Activated naive CD8-positive, alpha-beta T cell treated with anti-CD3 and anti-CD28 coated beads for 36 hours (primary cell): ENCODE measurements at regions not wholly inside any gene's neighbourhood (a gene's known extent, or its start where the extent isn't known, plus 50 kb on each side); places are given as distances from the start of the nearest gene placed in this dataset.
"Not testable (repeated sequence)": the region's sequence is repeated elsewhere in the genome, so short reads cannot be mapped to it uniquely, and the experiment has no call there.

Experiments
- DNase-seq: peaks from one replicate; pipeline ENCODE4 v3.0.0; 2021
- H3K27ac Mint-ChIP-seq: one replicate; pipeline ENCODE4 v1.8.0; 2022; ENCODE audit warnings: mild to moderate bottlenecking, moderate library complexity, mixed read lengths
- H3K27me3 Mint-ChIP-seq: one replicate; pipeline ENCODE4 v1.8.0; 2022; ENCODE audit warnings: mild to moderate bottlenecking, mixed read lengths
- H3K36me3 Mint-ChIP-seq: one replicate; pipeline ENCODE4 v1.8.0; 2021; ENCODE audit warnings: mild to moderate bottlenecking, mixed read lengths
- H3K4me1 Mint-ChIP-seq: one replicate; pipeline ENCODE4 v1.8.0; 2021; ENCODE audit warnings: mixed read lengths
- H3K4me3 Mint-ChIP-seq: one replicate; pipeline ENCODE4 v1.8.0; 2022; ENCODE audit warnings: mild to moderate bottlenecking, moderate library complexity, mixed read lengths
- H3K9me3 Mint-ChIP-seq: one replicate; pipeline ENCODE4 v1.8.0; 2022; ENCODE audit warnings: mixed read lengths

GRCh38 chr3:26091096-26091495, 301.2 kb downstream of the OXSM start:
- no peaks in the 10 kb centered on the region for H3K36me3 Mint-ChIP-seq
- no peak for DNase-seq
- peaks cover 20% of the 10 kb centered on the region for H3K9me3 Mint-ChIP-seq
- no peaks in the 10 kb centered on the region for H3K4me1 Mint-ChIP-seq
- H3K4me3 Mint-ChIP-seq: no peak overlapping the region
- H3K27me3 Mint-ChIP-seq: no peaks in the 10 kb centered on the region
- H3K27ac Mint-ChIP-seq: no peak overlapping the region

- no peak overlapping the region for H3K27ac Mint-ChIP-seq
- H3K27me3 Mint-ChIP-seq: no peaks in the 10 kb centered on the region
- no peak for DNase-seq
- H3K9me3 Mint-ChIP-seq: peaks cover 20% of the 10 kb centered on the region
- no peaks in the 10 kb centered on the region for H3K36me3 Mint-ChIP-seq
- no peak overlapping the region for H3K4me3 Mint-ChIP-seq
- no peaks in the 10 kb centered on the region for H3K4me1 Mint-ChIP-seq
These were observed 301.7 kb downstream of the OXSM start for GRCh38 chr3:26091626-26092025.

GRCh38 chr3:26097111-26097510, 307.2 kb downstream of the OXSM start:
- H3K27me3 Mint-ChIP-seq, H3K36me3 Mint-ChIP-seq, H3K4me1 Mint-ChIP-seq, H3K4me3 Mint-ChIP-seq, DNase-seq, H3K27ac Mint-ChIP-seq: not testable (repeated sequence)
- peaks cover 21% of the 10 kb centered on the region for H3K9me3 Mint-ChIP-seq

GRCh38 chr3:26099692-26100091, 309.8 kb downstream of the OXSM start:
- Mint-ChIP-seq H3K36me3 (no peaks in the 10 kb centered on the region), H3K9me3 (peaks cover 17% of the 10 kb centered on the region), H3K4me3 (no peak overlapping the region), H3K4me1 (no peaks in the 10 kb centered on the region), H3K27ac (no peak overlapping the region), H3K27me3 (no peaks in the 10 kb centered on the region)
- no peak for DNase-seq

- H3K36me3 Mint-ChIP-seq: no peaks in the 10 kb centered on the region
These were observed 310.3 kb downstream of the OXSM start for GRCh38 chr3:26100176-26100575.

GRCh38 chr3:26102376-26102775, 312.5 kb downstream of the OXSM start:
- no peak for DNase-seq
- peaks cover 10% of the 10 kb centered on the region for H3K9me3 Mint-ChIP-seq
- no peaks in the 10 kb centered on the region for H3K36me3 Mint-ChIP-seq
- no peaks in the 10 kb centered on the region for H3K4me1 Mint-ChIP-seq
- no peak overlapping the region for H3K27ac Mint-ChIP-seq
- H3K27me3 Mint-ChIP-seq: no peaks in the 10 kb centered on the region
- H3K4me3 Mint-ChIP-seq: no peak overlapping the region

More at GRCh38 chr3:26100176-26100575, 310.3 kb downstream of the OXSM start:
- no peak overlapping the region for H3K27ac Mint-ChIP-seq
- DNase-seq: no peak
- H3K9me3 Mint-ChIP-seq: peaks cover 17% of the 10 kb centered on the region
- H3K4me1 Mint-ChIP-seq: no peaks in the 10 kb centered on the region
- no peak overlapping the region for H3K4me3 Mint-ChIP-seq
- H3K27me3 Mint-ChIP-seq: no peaks in the 10 kb centered on the region

GRCh38 chr3:26104851-26105251, 315.0 kb downstream of the OXSM start:
- no peak overlapping the region for H3K4me3 Mint-ChIP-seq
- H3K4me1 Mint-ChIP-seq: no peaks in the 10 kb centered on the region
- H3K27ac Mint-ChIP-seq: no peak overlapping the region
- no peaks in the 10 kb centered on the region for H3K27me3 Mint-ChIP-seq
- H3K36me3 Mint-ChIP-seq: no peaks in the 10 kb centered on the region
- DNase-seq: no peak
- H3K9me3 Mint-ChIP-seq: peaks cover 4% of the 10 kb centered on the region

GRCh38 chr3:26105261-26105660, 315.4 kb downstream of the OXSM start:
- Mint-ChIP-seq H3K27me3 (no peaks in the 10 kb centered on the region), H3K36me3 (no peaks in the 10 kb centered on the region), H3K4me3 (no peak overlapping the region), H3K9me3 (peaks cover 4% of the 10 kb centered on the region), H3K4me1 (no peaks in the 10 kb centered on the region), H3K27ac (no peak overlapping the region)
- no peak for DNase-seq

GRCh38 chr3:26106228-26106627, 316.3 kb downstream of the OXSM start:
- DNase-seq: no peak
- peaks cover 1% of the 10 kb centered on the region for H3K9me3 Mint-ChIP-seq
- H3K4me3 Mint-ChIP-seq: no peak overlapping the region
- no peak overlapping the region for H3K27ac Mint-ChIP-seq
- no peaks in the 10 kb centered on the region for H3K27me3 Mint-ChIP-seq
- no peaks in the 10 kb centered on the region for H3K36me3 Mint-ChIP-seq
- no peaks in the 10 kb centered on the region for H3K4me1 Mint-ChIP-seq

GRCh38 chr3:26108846-26109489, 319.1 kb downstream of the OXSM start:
- Mint-ChIP-seq H3K27ac (no peak overlapping the region), H3K36me3 (no peaks in the 10 kb centered on the region), H3K27me3 (no peaks in the 10 kb centered on the region), H3K4me1 (no peaks in the 10 kb centered on the region), H3K4me3 (no peak overlapping the region), H3K9me3 (no peaks in the 10 kb centered on the region)
- DNase-seq: no peak

GRCh38 chr3:26114851-26115250, 325.0 kb downstream of the OXSM start:
- no peaks in the 10 kb centered on the region for H3K36me3 Mint-ChIP-seq
- H3K27me3 Mint-ChIP-seq: no peaks in the 10 kb centered on the region
- H3K4me1 Mint-ChIP-seq: no peaks in the 10 kb centered on the region
- H3K27ac Mint-ChIP-seq: no peak overlapping the region
- H3K9me3 Mint-ChIP-seq: no peaks in the 10 kb centered on the region
- DNase-seq: no peak
- no peak overlapping the region for H3K4me3 Mint-ChIP-seq

GRCh38 chr3:26118165-26118564, 328.3 kb downstream of the OXSM start:
- peaks cover under 1% of the 10 kb centered on the region for H3K9me3 Mint-ChIP-seq
- H3K4me3 Mint-ChIP-seq: no peak overlapping the region
- no peaks in the 10 kb centered on the region for H3K4me1 Mint-ChIP-seq
- H3K36me3 Mint-ChIP-seq: no peaks in the 10 kb centered on the region
- DNase-seq: no peak
- no peaks in the 10 kb centered on the region for H3K27me3 Mint-ChIP-seq
- no peak overlapping the region for H3K27ac Mint-ChIP-seq

GRCh38 chr3:26132942-26133341, 343.1 kb downstream of the OXSM start:
- no peaks in the 10 kb centered on the region for H3K4me1 Mint-ChIP-seq
- no peaks in the 10 kb centered on the region for H3K27me3 Mint-ChIP-seq
- DNase-seq: no peak
- H3K27ac Mint-ChIP-seq: no peak overlapping the region
- no peak overlapping the region for H3K4me3 Mint-ChIP-seq
- no peaks in the 10 kb centered on the region for H3K36me3 Mint-ChIP-seq
- H3K9me3 Mint-ChIP-seq: peaks cover 3% of the 10 kb centered on the region

- peaks cover 11% of the 10 kb centered on the region for H3K9me3 Mint-ChIP-seq
- H3K27ac Mint-ChIP-seq: no peak overlapping the region
- peaks cover 2% of the 10 kb centered on the region for H3K36me3 Mint-ChIP-seq
- DNase-seq: no peak
- H3K27me3 Mint-ChIP-seq: no peaks in the 10 kb centered on the region
- no peaks in the 10 kb centered on the region for H3K4me1 Mint-ChIP-seq
- H3K4me3 Mint-ChIP-seq: no peak overlapping the region
These were observed 351.4 kb downstream of the OXSM start for GRCh38 chr3:26141296-26141695.

GRCh38 chr3:26145769-26146168, 355.9 kb downstream of the OXSM start:
- no peaks in the 10 kb centered on the region for H3K4me1 Mint-ChIP-seq
- no peak overlapping the region for H3K27ac Mint-ChIP-seq
- DNase-seq: no peak
- peaks cover 7% of the 10 kb centered on the region for H3K9me3 Mint-ChIP-seq
- H3K27me3 Mint-ChIP-seq: no peaks in the 10 kb centered on the region
- H3K36me3 Mint-ChIP-seq: no peaks in the 10 kb centered on the region
- no peak overlapping the region for H3K4me3 Mint-ChIP-seq

GRCh38 chr3:26157428-26157827, 367.5 kb downstream of the OXSM start:
- H3K27me3 Mint-ChIP-seq, H3K4me3 Mint-ChIP-seq, H3K36me3 Mint-ChIP-seq, H3K9me3 Mint-ChIP-seq, DNase-seq, H3K27ac Mint-ChIP-seq, H3K4me1 Mint-ChIP-seq: not testable (repeated sequence)
